IMR-90 (cell line): ENCODE measurements at regions not wholly inside any gene's neighbourhood (a gene's known extent, or its start where the extent isn't known, plus 50 kb on each side); places are given as distances from the start of the nearest gene placed in this dataset.
"Not testable (repeated sequence)": the region's sequence is repeated elsewhere in the genome, so short reads cannot be mapped to it uniquely, and the experiment has no call there.

Source experiments
- ATAC-seq: fragments of 200-7000 bp; cut with Tn5 transposase; 2 replicates; pipeline ENCODE4 v1.9.1; 2020; ENCODE audit warnings: low read depth, mild to moderate bottlenecking, moderate library complexity
- BruUV-seq: library from RNA; stranded (reverse); fragments of 400-500 nt; replicated peaks from 2 replicates; lab custom pipeline; 2021; lab: Mats Ljungman, UMichigan
- CTCF ChIA-PET: fragments of 300-600 bp; formaldehyde crosslinking; extraction: SDS; loops from one replicate; lab custom pipeline; 2021; ENCODE audit warnings: antibody characterized with exemption; lab: Yijun Ruan, JAX
- POLR2A ChIA-PET: fragments of 300-600 bp; sonication (Branson Sonifier 250); formaldehyde crosslinking; loops from one replicate; lab custom pipeline; 2022; ENCODE audit warnings: antibody characterized with exemption; ENCODE audit not compliant: unreplicated experiment; lab: Charles Lee
- DNase-seq: peaks from one replicate; pipeline ENCODE4 v3.0.0; 2013
- H2AFZ ChIP-seq: replicated peaks from 2 replicates; pipeline ENCODE3; 2013; ENCODE audit warnings: low read length, mild to moderate bottlenecking; ENCODE audit not compliant: poor library complexity
- H2AK5ac ChIP-seq: 2 replicates; pipeline ENCODE4 v1.6.1; 2013; ENCODE audit warnings: low read depth, low read length, inconsistent platforms
- H2AK9ac ChIP-seq: replicated peaks from 2 replicates; pipeline ENCODE3; 2013; ENCODE audit warnings: mild to moderate bottlenecking, low read depth, low read length, moderate library complexity; ENCODE audit not compliant: poor library complexity
- H2BK120ac ChIP-seq: 2 replicates; pipeline ENCODE4 v1.6.1; 2013; ENCODE audit warnings: low read depth, low read length, inconsistent platforms
- H2BK15ac ChIP-seq: 3 replicates; pipeline ENCODE4 v1.6.1; 2013; ENCODE audit warnings: low read depth, low read length, inconsistent platforms
- H2BK20ac ChIP-seq: 2 replicates; pipeline ENCODE4 v1.6.1; 2013; ENCODE audit warnings: low read depth, mild to moderate bottlenecking, inconsistent platforms, low read length, moderate library complexity
- H2BK5ac ChIP-seq: 2 replicates; pipeline ENCODE4 v1.6.1; 2013; ENCODE audit warnings: mild to moderate bottlenecking, low read depth, low read length, inconsistent platforms; ENCODE audit not compliant: poor library complexity, severe bottlenecking
- H3K14ac ChIP-seq: replicated peaks from 2 replicates; pipeline ENCODE4 v1.6.1; 2013; ENCODE audit warnings: low read depth, low read length, inconsistent platforms
- H3K18ac ChIP-seq: 2 replicates; pipeline ENCODE4 v1.6.1; 2013; ENCODE audit warnings: low read depth, low read length, control low read depth
- H3K23ac ChIP-seq: 2 replicates; pipeline ENCODE4 v1.6.1; 2013; ENCODE audit warnings: low read depth, low read length, inconsistent platforms
- H3K27ac ChIP-seq: 2 replicates; pipeline ENCODE4 v1.5.1; 2013; ENCODE audit warnings: mild to moderate bottlenecking, control low read depth, low read length; ENCODE audit not compliant: insufficient read depth
- H3K27me3 ChIP-seq: 2 replicates; pipeline ENCODE4 v1.6.1; 2013; ENCODE audit warnings: low read length; ENCODE audit not compliant: control insufficient read depth, insufficient read depth
- H3K36me3 ChIP-seq: 2 replicates; pipeline ENCODE4 v1.6.1; 2013; ENCODE audit warnings: low read length, mixed read lengths; ENCODE audit not compliant: control insufficient read depth, insufficient read depth
- H3K4ac ChIP-seq: 2 replicates; pipeline ENCODE4 v1.6.1; 2013; ENCODE audit warnings: low read depth, low read length, inconsistent platforms
- H3K4me1 ChIP-seq: 2 replicates; pipeline ENCODE4 v1.6.1; 2013; ENCODE audit warnings: low read length, mixed read lengths; ENCODE audit not compliant: control insufficient read depth, insufficient read depth
- H3K4me2 ChIP-seq: 2 replicates; pipeline ENCODE4 v1.6.1; 2013; ENCODE audit warnings: low read depth, mild to moderate bottlenecking, control low read depth, low read length, moderate library complexity
- H3K4me3 ChIP-seq: 2 replicates; pipeline ENCODE4 v1.5.1; 2013; ENCODE audit warnings: low read depth, mild to moderate bottlenecking, control low read depth, low read length, moderate library complexity; ENCODE audit not compliant: insufficient read depth
- H3K56ac ChIP-seq: 2 replicates; pipeline ENCODE4 v1.6.1; 2013; ENCODE audit warnings: low read length, inconsistent platforms; ENCODE audit not compliant: insufficient read depth; ENCODE audit errors: extremely low read depth
- H3K79me1 ChIP-seq, 2 experiments: 2 replicates each; pipeline ENCODE4 v1.6.1; 2013; ENCODE audit warnings: low read length in 2 of 2, inconsistent platforms in 1 of 2, low read depth in 1 of 2
- H3K9ac ChIP-seq: 2 replicates; pipeline ENCODE4 v1.6.1; 2013; ENCODE audit warnings: low read depth, low read length, control low read depth
- H3K9me1 ChIP-seq: 2 replicates; pipeline ENCODE4 v1.6.1; 2013; ENCODE audit warnings: low read length, inconsistent platforms; ENCODE audit not compliant: insufficient read depth
- H3K9me3 ChIP-seq: 2 replicates; pipeline ENCODE4 v1.6.1; 2013; ENCODE audit warnings: low read length; ENCODE audit not compliant: control insufficient read depth, insufficient read depth
- H4K20me1 ChIP-seq: 2 replicates; pipeline ENCODE4 v1.6.1; 2013; ENCODE audit warnings: low read length, inconsistent platforms; ENCODE audit not compliant: insufficient read depth
- H4K5ac ChIP-seq: 2 replicates; pipeline ENCODE4 v1.6.1; 2013; ENCODE audit warnings: mild to moderate bottlenecking, low read depth, low read length, control low read depth
- H4K8ac ChIP-seq, 2 experiments: 2 replicates each; pipeline ENCODE4 v1.6.1; 2013; ENCODE audit warnings: low read depth in 2 of 2, low read length in 2 of 2, control low read depth in 1 of 2, inconsistent platforms in 1 of 2
- H4K91ac ChIP-seq: 2 replicates; pipeline ENCODE4 v1.6.1; 2013; ENCODE audit warnings: low read depth, low read length, inconsistent platforms; ENCODE audit not compliant: insufficient read depth
- WGBS, 2 experiments: methylation state at CpG; one replicate each; pipeline versions ENCODE4 v1.1.5 to v1.1.7; 2013; ENCODE audit warnings: missing lambda C conversion rate in 2 of 2; ENCODE audit not compliant: insufficient read length in 1 of 2; ENCODE audit errors: extremely low coverage in 2 of 2; 5-methylcytosine and 5-hydroxymethylcytosine counted together
- dilution Hi-C: fragments of 300-500 bp; cut with HindIII; formaldehyde crosslinking; loops from one replicate; pipeline ENCODE4 v1.14.3; 2018; ENCODE audit warnings: low sequenced_read_pairs; ENCODE audit not compliant: unreplicated experiment
- in situ Hi-C: fragments of 300-500 bp; cut with MboI; formaldehyde crosslinking; loops from 3 replicates; pipeline ENCODE4 v1.14.3; 2019; ENCODE audit warnings: low sequenced_read_pairs, inconsistent platforms, mixed read lengths
- intact Hi-C: fragments of 100-400 bp; cut with micrococcal nuclease; formaldehyde crosslinking; loops from 2 replicates; pipeline ENCODE4 v1.10.0; 2022

GRCh38 chr18:65998971-65999700 is 248.3 kb downstream of the CDH7 start:
- H3K27me3 ChIP-seq, H3K14ac ChIP-seq, H2AK9ac ChIP-seq, intact Hi-C loops, H3K4me2 ChIP-seq, H3K56ac ChIP-seq, H3K18ac ChIP-seq, H3K27ac ChIP-seq, H2AK5ac ChIP-seq, H2BK120ac ChIP-seq, H2BK20ac ChIP-seq, BruUV-seq, H2BK15ac ChIP-seq, H4K5ac ChIP-seq, H4K91ac ChIP-seq, H2AFZ ChIP-seq, H3K4me1 ChIP-seq, H3K9ac ChIP-seq, CTCF ChIA-PET, H3K9me3 ChIP-seq, in situ Hi-C loops, H4K8ac ChIP-seq, dilution Hi-C loops, H3K4me3 ChIP-seq, H2BK5ac ChIP-seq, H4K20me1 ChIP-seq, H3K36me3 ChIP-seq, H3K79me1 ChIP-seq, H3K4ac ChIP-seq, POLR2A ChIA-PET, DNase-seq, ATAC-seq, H3K9me1 ChIP-seq, H3K23ac ChIP-seq: not testable (repeated sequence)
- WGBS, 2 experiments, result no CpG with 5 or more reads among the region's 11 CpGs
